HEK293 (cell line): ENCODE measurements at regions not wholly inside any gene's neighbourhood (a gene's known extent, or its start where the extent isn't known, plus 50 kb on each side); places are given as distances from the start of the nearest gene placed in this dataset.
"Not testable (repeated sequence)": the region's sequence is repeated elsewhere in the genome, so short reads cannot be mapped to it uniquely, and the experiment has no call there.

Source experiments
- CTCF ChIA-PET: fragments of 350-600 bp; formaldehyde crosslinking; extraction: SDS; loops from one replicate; lab custom pipeline; 2021; ENCODE audit warnings: antibody characterized with exemption; lab: Yijun Ruan, JAX
- POLR2A ChIA-PET: fragments of 300-600 bp; formaldehyde crosslinking; extraction: SDS; loops from one replicate; lab custom pipeline; 2020; ENCODE audit warnings: antibody characterized with exemption, inconsistent platforms; lab: Yijun Ruan, JAX
- H3K27ac ChIP-seq: fragments of 200-500 bp; sonication (Bioruptor generic); 2 replicates; pipeline ENCODE4 v1.5.1; 2014; ENCODE audit warnings: low read depth, low read length, control low read depth, inconsistent platforms; ENCODE audit errors: extremely low read depth
- H3K36me3 ChIP-seq, 2 experiments: fragments of 200-500 bp in 1 of 2; sonication (Bioruptor generic) in 1 of 2; 1 replicate in 1 of 2; 2 replicates in 1 of 2; pipeline ENCODE4 v1.5.1; 2014 to 2017; ENCODE audit warnings: inconsistent platforms in 2 of 2, low read length in 2 of 2; ENCODE audit not compliant: control insufficient read depth in 2 of 2, insufficient read depth in 1 of 2
- H3K4me1 ChIP-seq: fragments of 200-500 bp; sonication (Bioruptor generic); 2 replicates; pipeline ENCODE4 v1.5.1; 2014; ENCODE audit warnings: mild to moderate bottlenecking, low read length, inconsistent platforms; ENCODE audit not compliant: control insufficient read depth, insufficient read depth
- H3K4me3 ChIP-seq: 2 replicates; pipeline ENCODE4 v1.5.1; 2011; ENCODE audit warnings: low read depth, mild to moderate bottlenecking, control low read depth, low read length, moderate library complexity
- H3K9me3 ChIP-seq: fragments of 200-500 bp; sonication (Bioruptor generic); 2 replicates; pipeline ENCODE4 v1.5.1; 2014; ENCODE audit warnings: low read depth, low read length, inconsistent platforms; ENCODE audit not compliant: control insufficient read depth, insufficient read depth
- AEBP2 ChIP-seq: fragments of 450-650 bp; formaldehyde crosslinking; IDR thresholded peaks from 2 replicates; pipeline ENCODE4 v1.5.1; 2016; ENCODE audit warnings: missing biosample characterization, missing genetic modification characterization, borderline replicate concordance
- BCL11A ChIP-seq: fragments of 450-650 bp; formaldehyde crosslinking; IDR thresholded peaks from 2 replicates; pipeline ENCODE4 v1.5.1; 2016; ENCODE audit warnings: low read depth, missing biosample characterization, missing genetic modification characterization
- KLF10 ChIP-seq: fragments of 450-650 bp; IDR thresholded peaks from 2 replicates; pipeline ENCODE4 v1.5.1; 2018; ENCODE audit warnings: missing biosample characterization, mild to moderate bottlenecking, missing genetic modification characterization
- REPIN1 ChIP-seq: fragments of 450-650 bp; formaldehyde crosslinking; IDR thresholded peaks from 2 replicates; pipeline ENCODE4 v1.5.1; 2017; ENCODE audit warnings: missing biosample characterization, missing genetic modification characterization, low read depth
- ZBTB11 ChIP-seq: fragments of 450-650 bp; formaldehyde crosslinking; conservative IDR thresholded peaks from 2 replicates; pipeline ENCODE4 v1.5.1; 2016; ENCODE audit warnings: low read depth, missing biosample characterization, missing genetic modification characterization
- ZFP3 ChIP-seq: fragments of 450-650 bp; formaldehyde crosslinking; IDR thresholded peaks from 2 replicates; pipeline ENCODE4 v1.5.1; 2016; ENCODE audit warnings: low read depth, missing biosample characterization, missing genetic modification characterization
- ZNF26 ChIP-seq: fragments of 450-650 bp; formaldehyde crosslinking; IDR thresholded peaks from 2 replicates; pipeline ENCODE4 v1.5.1; 2016; ENCODE audit warnings: missing biosample characterization, missing genetic modification characterization
- ZNF302 ChIP-seq: fragments of 450-650 bp; formaldehyde crosslinking; IDR thresholded peaks from 2 replicates; pipeline ENCODE4 v1.5.1; 2016; ENCODE audit warnings: missing biosample characterization, missing genetic modification characterization, low read depth
- ZNF449 ChIP-seq: fragments of 450-650 bp; formaldehyde crosslinking; IDR thresholded peaks from 2 replicates; pipeline ENCODE4 v1.5.1; 2017; ENCODE audit warnings: missing biosample characterization, mild to moderate bottlenecking, missing genetic modification characterization, moderate library complexity
- ZNF621 ChIP-seq: fragments of 450-650 bp; formaldehyde crosslinking; IDR thresholded peaks from 2 replicates; pipeline ENCODE4 v1.5.1; 2017; ENCODE audit warnings: missing biosample characterization, missing genetic modification characterization
- ZNF670 ChIP-seq: fragments of 450-650 bp; formaldehyde crosslinking; IDR thresholded peaks from 2 replicates; pipeline ENCODE4 v1.5.1; 2016; ENCODE audit warnings: missing biosample characterization, missing genetic modification characterization, low read depth
- ZNF747 ChIP-seq: fragments of 450-650 bp; formaldehyde crosslinking; IDR thresholded peaks from 2 replicates; pipeline ENCODE4 v1.5.1; 2016; ENCODE audit warnings: missing biosample characterization, missing genetic modification characterization
- ZNF785 ChIP-seq: fragments of 450-650 bp; formaldehyde crosslinking; IDR thresholded peaks from 2 replicates; pipeline ENCODE4 v1.5.1; 2016; ENCODE audit warnings: missing biosample characterization, missing genetic modification characterization
- TF ChIP-seq, protein P1 (sequence below): fragments of 450-650 bp; formaldehyde crosslinking; conservative IDR thresholded peaks from 2 replicates; pipeline ENCODE4 v1.5.1; 2016; ENCODE audit warnings: low read depth, missing biosample characterization, missing genetic modification characterization

GRCh38 chr7:118949031-118949430 lies 724.5 kb downstream of the ANKRD7 start (continued):
- TF ChIP-seq, protein P1, sequence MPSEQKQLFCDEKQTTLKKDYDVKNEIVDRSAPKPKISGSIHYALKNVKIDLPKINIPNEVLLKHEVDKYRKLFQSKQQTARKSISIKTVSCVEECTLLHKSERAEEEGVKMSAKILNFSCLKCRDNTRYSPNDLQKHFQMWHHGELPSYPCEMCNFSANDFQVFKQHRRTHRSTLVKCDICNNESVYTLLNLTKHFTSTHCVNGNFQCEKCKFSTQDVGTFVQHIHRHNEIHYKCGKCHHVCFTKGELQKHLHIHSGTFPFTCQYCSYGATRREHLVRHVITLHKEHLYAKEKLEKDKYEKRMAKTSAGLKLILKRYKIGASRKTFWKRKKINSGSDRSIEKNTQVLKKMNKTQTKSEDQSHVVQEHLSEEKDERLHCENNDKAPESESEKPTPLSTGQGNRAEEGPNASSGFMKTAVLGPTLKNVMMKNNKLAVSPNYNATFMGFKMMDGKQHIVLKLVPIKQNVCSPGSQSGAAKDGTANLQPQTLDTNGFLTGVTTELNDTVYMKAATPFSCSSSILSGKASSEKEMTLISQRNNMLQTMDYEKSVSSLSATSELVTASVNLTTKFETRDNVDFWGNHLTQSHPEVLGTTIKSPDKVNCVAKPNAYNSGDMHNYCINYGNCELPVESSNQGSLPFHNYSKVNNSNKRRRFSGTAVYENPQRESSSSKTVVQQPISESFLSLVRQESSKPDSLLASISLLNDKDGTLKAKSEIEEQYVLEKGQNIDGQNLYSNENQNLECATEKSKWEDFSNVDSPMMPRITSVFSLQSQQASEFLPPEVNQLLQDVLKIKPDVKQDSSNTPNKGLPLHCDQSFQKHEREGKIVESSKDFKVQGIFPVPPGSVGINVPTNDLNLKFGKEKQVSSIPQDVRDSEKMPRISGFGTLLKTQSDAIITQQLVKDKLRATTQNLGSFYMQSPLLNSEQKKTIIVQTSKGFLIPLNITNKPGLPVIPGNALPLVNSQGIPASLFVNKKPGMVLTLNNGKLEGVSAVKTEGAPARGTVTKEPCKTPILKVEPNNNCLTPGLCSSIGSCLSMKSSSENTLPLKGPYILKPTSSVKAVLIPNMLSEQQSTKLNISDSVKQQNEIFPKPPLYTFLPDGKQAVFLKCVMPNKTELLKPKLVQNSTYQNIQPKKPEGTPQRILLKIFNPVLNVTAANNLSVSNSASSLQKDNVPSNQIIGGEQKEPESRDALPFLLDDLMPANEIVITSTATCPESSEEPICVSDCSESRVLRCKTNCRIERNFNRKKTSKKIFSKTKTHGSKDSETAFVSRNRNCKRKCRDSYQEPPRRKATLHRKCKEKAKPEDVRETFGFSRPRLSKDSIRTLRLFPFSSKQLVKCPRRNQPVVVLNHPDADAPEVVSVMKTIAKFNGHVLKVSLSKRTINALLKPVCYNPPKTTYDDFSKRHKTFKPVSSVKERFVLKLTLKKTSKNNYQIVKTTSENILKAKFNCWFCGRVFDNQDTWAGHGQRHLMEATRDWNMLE (tag by site-specific recombination) = no peak
- TF ChIP-seq ZNF621 (tag by site-specific recombination) (no peak), ZNF747 (tag by site-specific recombination) (no peak), ZBTB11 (tag by site-specific recombination) (no peak), KLF10 (tag by site-specific recombination) (no peak), ZFP3 (no peak), AEBP2 (tag by site-specific recombination) (no peak), REPIN1 (tag by site-specific recombination) (no peak), ZNF26 (tag by site-specific recombination) (no peak), BCL11A (tag by site-specific recombination) (no peak), ZNF785 (no peak), ZNF302 (tag by site-specific recombination) (no peak), ZNF670 (tag by site-specific recombination) (no peak), ZNF449 (no peak)

DNA sequence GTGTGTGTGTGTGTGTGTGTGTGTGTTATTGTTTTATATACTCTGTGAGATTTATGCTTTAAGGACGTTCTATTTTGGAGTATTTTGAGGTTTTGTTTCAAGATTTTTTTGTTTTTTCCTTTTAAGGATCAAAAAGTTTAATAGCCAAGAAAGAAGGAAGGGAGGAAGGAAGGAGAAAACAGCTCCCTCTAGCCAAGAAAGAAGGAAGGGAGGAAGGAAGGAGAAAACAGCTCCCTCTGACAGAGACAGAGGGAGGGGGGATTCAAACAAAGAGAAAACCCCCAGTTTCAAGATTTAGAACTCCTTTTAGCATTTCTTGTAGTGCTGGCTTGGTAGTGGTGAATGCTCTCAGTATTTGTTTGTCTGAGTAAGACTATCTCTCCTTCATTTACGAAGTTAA lies 731.8 kb downstream of the ANKRD7 start:
- POLR2A ChIA-PET, H3K27ac ChIP-seq, H3K9me3 ChIP-seq, H3K36me3 ChIP-seq, H3K4me1 ChIP-seq, H3K4me3 ChIP-seq: not testable (repeated sequence)
- CTCF ChIA-PET = interaction anchor here (0.7 kb wide), 2 partner anchors 26 to 30 kb away, joined by 3 to 5 read pairs; no protein-coding TSS in a partner anchor
